HEK293 (cell line): ENCODE measurements at regions not wholly inside any gene's neighbourhood (a gene's known extent, or its start where the extent isn't known, plus 50 kb on each side); places are given as distances from the start of the nearest gene placed in this dataset.
"Not testable (repeated sequence)": the region's sequence is repeated elsewhere in the genome, so short reads cannot be mapped to it uniquely, and the experiment has no call there.

Source experiments
- CTCF ChIP-seq: fragments of 450-650 bp; formaldehyde crosslinking; IDR thresholded peaks from 2 replicates; pipeline ENCODE4 v1.5.1; 2016; ENCODE audit warnings: missing biosample characterization, missing genetic modification characterization
- PRDM4 ChIP-seq: fragments of 450-650 bp; formaldehyde crosslinking; IDR thresholded peaks from 2 replicates; pipeline ENCODE4 v1.5.1; 2017; ENCODE audit warnings: missing biosample characterization, missing genetic modification characterization
- ZBTB20 ChIP-seq: fragments of 450-650 bp; formaldehyde crosslinking; IDR thresholded peaks from 2 replicates; pipeline ENCODE4 v1.5.1; 2016; ENCODE audit warnings: missing biosample characterization, missing genetic modification characterization
- ZNF670 ChIP-seq: fragments of 450-650 bp; formaldehyde crosslinking; IDR thresholded peaks from 2 replicates; pipeline ENCODE4 v1.5.1; 2016; ENCODE audit warnings: missing biosample characterization, missing genetic modification characterization, low read depth

GRCh38 chr9:63774369-63775091 lies 1510.5 kb downstream of the FOXD4L5 start:
- not testable (repeated sequence) for TF ChIP-seq CTCF, ZBTB20, ZNF670, PRDM4 (tag by site-specific recombination)
